Right lobe of liver (tissue), 4 donors: ENCODE measurements at regions not wholly inside any gene's neighbourhood (a gene's known extent, or its start where the extent isn't known, plus 50 kb on each side); places are given as distances from the start of the nearest gene placed in this dataset.
"Not testable (repeated sequence)": the region's sequence is repeated elsewhere in the genome, so short reads cannot be mapped to it uniquely, and the experiment has no call there.

ENCODE experiments used
- CTCF ChIP-seq, 4 donors: fragments of 200-600 bp in 3 of 4; fragments of 450-650 bp in 1 of 4; IDR thresholded peaks; one replicate each; pipeline versions ENCODE4 v1.5.1 to v1.8.0; 2016 to 2022; ENCODE audit warnings: antibody characterized with exemption in 4 of 4, mild to moderate bottlenecking in 2 of 4
- POLR2A ChIP-seq: fragments of 450-650 bp; IDR thresholded peaks from one replicate; pipeline ENCODE4 v1.6.1; 2017; ENCODE audit warnings: antibody characterized with exemption, mild to moderate bottlenecking
- donor health status: DM: no; HTN: no; CAD: no.
- donor health status: DM: no; HTN: no; CAD: no.
- donor health status: DM: no; HTN: yes; CAD: no.

GRCh38 chr7:54453168-54453567 lies 89.0 kb upstream of the VSTM2A start:
- TF ChIP-seq POLR2A; CTCF (IDR thresholded peaks at IDR 0.05): not testable (repeated sequence)
